ENCODE measurements at regions not wholly inside any gene's neighbourhood (a gene's known extent, or its start where the extent isn't known, plus 50 kb on each side); places are given as distances from the start of the nearest gene placed in this dataset.
"Not testable (repeated sequence)": the region's sequence is repeated elsewhere in the genome, so short reads cannot be mapped to it uniquely, and the experiment has no call there.

DNA sequence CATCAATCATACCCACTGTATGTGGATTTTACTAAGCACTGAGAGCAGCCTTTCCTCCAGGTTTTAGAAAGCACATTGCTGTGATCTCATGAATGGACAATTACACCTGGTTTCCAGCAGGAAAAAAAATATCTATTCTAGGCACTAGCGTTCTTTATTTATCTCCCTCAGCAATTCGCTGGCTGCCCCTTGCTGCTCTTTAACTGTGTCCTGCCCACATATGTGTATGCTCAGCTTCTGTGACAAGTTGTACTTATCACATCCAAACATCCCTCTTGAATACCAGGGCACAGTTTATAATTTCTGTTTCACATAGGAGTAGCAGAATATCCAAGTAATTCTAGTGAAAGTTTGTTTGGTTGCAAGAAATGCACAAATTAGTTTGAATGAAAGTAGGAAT is 146.8 kb downstream of the USP46 start:
- no peaks in the 10 kb centered on the region for H3K9me2 ChIP-seq (replicated peaks; ENCODE audit: insufficient read depth, low read length)
- H3K79me2 ChIP-seq (ENCODE audit: low read length), result no peaks in the 10 kb centered on the region
- no peak overlapping the region for H3K4me2 ChIP-seq (ENCODE audit: low read depth, low read length)
- H3K4me3 ChIP-seq (ENCODE audit: low read length), result no peak overlapping the region
- TF ChIP-seq, protein P1, sequence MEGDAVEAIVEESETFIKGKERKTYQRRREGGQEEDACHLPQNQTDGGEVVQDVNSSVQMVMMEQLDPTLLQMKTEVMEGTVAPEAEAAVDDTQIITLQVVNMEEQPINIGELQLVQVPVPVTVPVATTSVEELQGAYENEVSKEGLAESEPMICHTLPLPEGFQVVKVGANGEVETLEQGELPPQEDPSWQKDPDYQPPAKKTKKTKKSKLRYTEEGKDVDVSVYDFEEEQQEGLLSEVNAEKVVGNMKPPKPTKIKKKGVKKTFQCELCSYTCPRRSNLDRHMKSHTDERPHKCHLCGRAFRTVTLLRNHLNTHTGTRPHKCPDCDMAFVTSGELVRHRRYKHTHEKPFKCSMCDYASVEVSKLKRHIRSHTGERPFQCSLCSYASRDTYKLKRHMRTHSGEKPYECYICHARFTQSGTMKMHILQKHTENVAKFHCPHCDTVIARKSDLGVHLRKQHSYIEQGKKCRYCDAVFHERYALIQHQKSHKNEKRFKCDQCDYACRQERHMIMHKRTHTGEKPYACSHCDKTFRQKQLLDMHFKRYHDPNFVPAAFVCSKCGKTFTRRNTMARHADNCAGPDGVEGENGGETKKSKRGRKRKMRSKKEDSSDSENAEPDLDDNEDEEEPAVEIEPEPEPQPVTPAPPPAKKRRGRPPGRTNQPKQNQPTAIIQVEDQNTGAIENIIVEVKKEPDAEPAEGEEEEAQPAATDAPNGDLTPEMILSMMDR (IDR thresholded peaks at IDR 0.05; ENCODE audit: low read length), result no peak
- TF ChIP-seq EZH2phosphoT487 (IDR thresholded peaks at IDR 0.05; ENCODE audit: low read length), result no peak
- TF ChIP-seq EZH2 (optimal IDR thresholded peaks at IDR 0.05; ENCODE audit: low read depth, low read length), result no peak
- H3K9ac ChIP-seq (ENCODE audit: low read length), result no peak overlapping the region
- no peak overlapping the region for H2AFZ ChIP-seq (ENCODE audit: low read length)
- H4K20me1 ChIP-seq (ENCODE audit: insufficient read depth, low read length), result no peaks in the 10 kb centered on the region
- H3K36me3 ChIP-seq (replicated peaks; ENCODE audit: insufficient read depth, low read length), result no peaks in the 10 kb centered on the region
- H3K27me3 ChIP-seq (replicated peaks; ENCODE audit: insufficient read depth, low read length), result no peaks in the 10 kb centered on the region
- H3K9me3 ChIP-seq (replicated peaks; ENCODE audit: insufficient read depth, low read length), result no peaks in the 10 kb centered on the region
- DNase-seq, result no peak
- no peak overlapping the region for H3K27ac ChIP-seq (ENCODE audit: low read length)
- no peaks in the 10 kb centered on the region for H3K4me1 ChIP-seq (ENCODE audit: low read length)
- H3F3A ChIP-seq (ENCODE audit: insufficient read depth, low read length), result no peaks in the 10 kb centered on the region

DNA sequence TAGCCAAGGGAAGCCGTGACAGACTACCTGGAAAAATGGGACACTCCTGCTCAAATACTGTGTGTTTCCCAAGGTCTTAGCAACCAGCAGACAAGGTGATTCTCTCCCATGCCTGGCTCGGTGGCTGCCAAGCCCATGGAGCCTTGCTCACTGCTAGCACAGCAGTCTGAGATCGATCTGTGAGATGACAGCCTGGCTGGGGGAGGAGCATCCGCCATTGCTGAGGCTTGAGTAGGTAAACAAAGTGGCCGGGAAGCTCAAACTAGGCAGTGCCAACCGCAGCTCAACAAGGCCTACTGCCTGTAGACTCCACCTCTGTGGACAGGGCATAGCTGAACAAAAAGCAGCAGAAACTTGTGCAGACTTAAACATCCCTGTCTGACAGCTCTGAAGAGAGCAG is 137.0 kb downstream of the USP46 start:
- H3K9me2 ChIP-seq (replicated peaks; ENCODE audit: insufficient read depth, low read length); H3K4me2 ChIP-seq (ENCODE audit: low read depth, low read length); H3K36me3 ChIP-seq (replicated peaks; ENCODE audit: insufficient read depth, low read length): not testable (repeated sequence)

DNA sequence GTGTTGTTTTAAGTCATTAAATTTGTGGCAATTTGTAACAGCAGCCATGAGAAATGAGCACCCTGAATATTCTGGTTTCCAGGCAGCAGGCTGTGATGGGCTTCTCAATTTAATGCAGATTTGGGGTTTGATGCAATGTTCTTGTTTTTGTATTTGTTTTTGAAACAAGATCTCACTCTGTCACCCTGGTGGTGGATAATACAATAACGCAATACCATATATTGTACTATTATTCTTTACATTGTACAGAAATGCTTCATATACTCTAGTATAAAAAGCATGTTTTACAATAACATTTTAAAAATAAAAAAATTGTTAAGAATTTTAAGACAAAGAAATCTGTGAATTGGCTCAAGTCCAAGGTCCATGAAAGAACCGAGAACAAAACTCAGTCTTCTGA is 129.1 kb downstream of the USP46 start:
- no peaks in the 10 kb centered on the region for H3K9me2 ChIP-seq (replicated peaks; ENCODE audit: insufficient read depth, low read length)
- no peaks in the 10 kb centered on the region for H3K4me1 ChIP-seq (ENCODE audit: low read length)
- DNase-seq, result no peak
- no peak overlapping the region for H3K27ac ChIP-seq (ENCODE audit: low read length)
- no peak overlapping the region for H3K4me2 ChIP-seq (ENCODE audit: low read depth, low read length)
- no peaks in the 10 kb centered on the region for H3K36me3 ChIP-seq (replicated peaks; ENCODE audit: insufficient read depth, low read length)
- TF ChIP-seq EZH2phosphoT487 (IDR thresholded peaks at IDR 0.05; ENCODE audit: low read length), result no peak
- TF ChIP-seq, protein P1 (IDR thresholded peaks at IDR 0.05; ENCODE audit: low read length), result no peak
- no peak for TF ChIP-seq EZH2 (optimal IDR thresholded peaks at IDR 0.05; ENCODE audit: low read depth, low read length)
- H3K79me2 ChIP-seq (ENCODE audit: low read length), result no peaks in the 10 kb centered on the region
- H3F3A ChIP-seq (ENCODE audit: insufficient read depth, low read length), result no peaks in the 10 kb centered on the region
- H2AFZ ChIP-seq (ENCODE audit: low read length), result no peak overlapping the region
- no peaks in the 10 kb centered on the region for H4K20me1 ChIP-seq (ENCODE audit: insufficient read depth, low read length)
- H3K9me3 ChIP-seq (replicated peaks; ENCODE audit: insufficient read depth, low read length), result no peaks in the 10 kb centered on the region
- no peaks in the 10 kb centered on the region for H3K27me3 ChIP-seq (replicated peaks; ENCODE audit: insufficient read depth, low read length)
- no peak overlapping the region for H3K9ac ChIP-seq (ENCODE audit: low read length)
- no peak overlapping the region for H3K4me3 ChIP-seq (ENCODE audit: low read length)

More for the DNA sequence above, 137.0 kb downstream of the USP46 start:
- H4K20me1 ChIP-seq (ENCODE audit: insufficient read depth, low read length); H3F3A ChIP-seq (ENCODE audit: insufficient read depth, low read length); H3K9ac ChIP-seq (ENCODE audit: low read length); H3K27ac ChIP-seq (ENCODE audit: low read length); H3K4me1 ChIP-seq (ENCODE audit: low read length); H3K4me3 ChIP-seq (ENCODE audit: low read length); H3K9me3 ChIP-seq (replicated peaks; ENCODE audit: insufficient read depth, low read length); DNase-seq; H3K27me3 ChIP-seq (replicated peaks; ENCODE audit: insufficient read depth, low read length); H2AFZ ChIP-seq (ENCODE audit: low read length); H3K79me2 ChIP-seq (ENCODE audit: low read length): not testable (repeated sequence)

DNA sequence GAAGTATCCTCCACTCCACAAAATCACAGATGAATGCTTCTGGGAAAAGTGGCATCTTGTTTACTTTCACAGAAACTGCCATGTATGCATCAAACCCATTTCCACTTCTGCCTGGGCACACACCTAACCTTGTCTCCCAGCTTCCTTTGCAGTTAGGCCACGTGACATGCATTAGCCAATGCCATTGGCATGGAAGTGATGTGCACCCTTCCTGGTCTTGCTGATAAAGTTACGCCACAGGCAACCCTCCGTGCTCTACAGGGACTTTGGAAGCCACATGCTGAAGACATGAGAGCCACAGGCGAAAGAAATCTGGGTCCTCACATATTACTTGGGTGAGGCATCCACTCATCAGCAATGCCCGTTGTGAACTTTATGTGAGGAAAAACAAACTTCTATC is 123.3 kb downstream of the USP46 start:
- Histone ChIP-seq H3K9me2 (replicated peaks; ENCODE audit: insufficient read depth, low read length) (no peaks in the 10 kb centered on the region), H3K79me2 (ENCODE audit: low read length) (no peaks in the 10 kb centered on the region), H3K9me3 (replicated peaks; ENCODE audit: insufficient read depth, low read length) (no peaks in the 10 kb centered on the region), H3K27ac (ENCODE audit: low read length) (no peak overlapping the region), H3K4me1 (ENCODE audit: low read length) (no peaks in the 10 kb centered on the region), H2AFZ (ENCODE audit: low read length) (no peak overlapping the region), H4K20me1 (ENCODE audit: insufficient read depth, low read length) (no peaks in the 10 kb centered on the region), H3K4me3 (ENCODE audit: low read length) (no peak overlapping the region), H3K9ac (ENCODE audit: low read length) (no peak overlapping the region), H3K4me2 (ENCODE audit: low read depth, low read length) (no peak overlapping the region), H3F3A (ENCODE audit: insufficient read depth, low read length) (no peaks in the 10 kb centered on the region), H3K27me3 (replicated peaks; ENCODE audit: insufficient read depth, low read length) (no peaks in the 10 kb centered on the region), H3K36me3 (replicated peaks; ENCODE audit: insufficient read depth, low read length) (no peaks in the 10 kb centered on the region)
- DNase-seq, result no peak
- TF ChIP-seq EZH2 (optimal IDR thresholded peaks at IDR 0.05; ENCODE audit: low read depth, low read length), result no peak
- TF ChIP-seq, protein P1 (IDR thresholded peaks at IDR 0.05; ENCODE audit: low read length), result no peak
- TF ChIP-seq EZH2phosphoT487 (IDR thresholded peaks at IDR 0.05; ENCODE audit: low read length), result no peak
